Activated CD8-positive, alpha-beta memory T cell treated with anti-CD3 and anti-CD28 coated beads for 36 hours (primary cell): ENCODE measurements at regions not wholly inside any gene's neighbourhood (a gene's known extent, or its start where the extent isn't known, plus 50 kb on each side); places are given as distances from the start of the nearest gene placed in this dataset.
"Not testable (repeated sequence)": the region's sequence is repeated elsewhere in the genome, so short reads cannot be mapped to it uniquely, and the experiment has no call there.

Experiments used
- CTCF ChIA-PET: fragments of 350-600 bp; sonication (Branson Sonifier 250); formaldehyde crosslinking; loops from one replicate; lab custom pipeline; 2021; ENCODE audit warnings: antibody characterized with exemption; lab: Charles Lee
- POLR2A ChIA-PET: fragments of 350-600 bp; sonication (Branson Sonifier 250); formaldehyde crosslinking; loops from one replicate; lab custom pipeline; 2021; ENCODE audit warnings: antibody characterized with exemption; lab: Charles Lee

GRCh38 chrX:113274791-113275190 lies 434.2 kb upstream of the AMOT start:
- ChIA-PET CTCF (no interaction called here), POLR2A (no interaction called here)

DNA sequence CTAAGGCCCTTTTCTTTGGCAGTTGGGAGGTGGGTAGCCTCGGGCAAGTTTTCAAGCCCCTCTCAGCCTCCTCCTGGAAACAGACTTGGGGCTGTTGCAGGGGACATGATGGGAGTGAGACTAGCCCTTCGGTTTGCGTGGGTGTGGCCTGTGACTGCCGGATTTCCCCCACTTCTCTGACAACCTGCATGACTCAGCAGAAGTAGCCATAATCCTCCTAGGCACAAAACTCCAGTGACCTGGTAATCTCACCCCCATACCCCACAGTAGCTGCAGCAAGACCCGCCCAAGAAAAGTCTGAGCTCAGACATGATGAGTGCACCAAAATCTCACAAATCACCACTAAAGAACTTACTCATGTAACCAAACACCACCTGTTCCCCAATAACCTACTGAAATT lies 433.7 kb upstream of the AMOT start:
- CTCF ChIA-PET = no interaction called here
- POLR2A ChIA-PET = no interaction called here

GRCh38 chrX:113269203-113269602 lies 428.6 kb upstream of the AMOT start:
- CTCF ChIA-PET = no interaction called here
- POLR2A ChIA-PET = no interaction called here

DNA sequence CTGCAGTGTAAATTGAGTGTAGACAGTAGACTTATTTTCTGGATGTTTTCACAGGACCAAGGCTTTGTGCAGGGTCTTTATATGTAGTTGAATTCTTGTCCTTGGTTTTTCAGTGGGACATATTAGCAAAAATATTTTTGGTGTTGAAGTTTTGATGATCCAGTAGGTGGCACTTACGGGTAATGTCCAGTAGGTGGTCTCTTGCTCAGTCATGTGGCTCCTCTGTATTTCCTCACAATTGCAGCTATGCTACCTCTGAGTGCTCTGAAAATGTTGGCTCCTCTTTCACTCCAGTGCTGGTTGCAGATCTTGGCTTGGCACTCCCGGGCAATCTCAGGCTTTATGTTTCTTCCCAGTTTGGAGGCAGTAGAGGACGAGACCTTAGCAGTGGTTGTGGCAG lies 419.8 kb upstream of the AMOT start:
- POLR2A ChIA-PET = no interaction called here
- CTCF ChIA-PET = no interaction called here

- ChIA-PET CTCF (no interaction called here), POLR2A (no interaction called here)
Measured at GRCh38 chrX:113222305-113222704, 381.7 kb upstream of the AMOT start.

DNA sequence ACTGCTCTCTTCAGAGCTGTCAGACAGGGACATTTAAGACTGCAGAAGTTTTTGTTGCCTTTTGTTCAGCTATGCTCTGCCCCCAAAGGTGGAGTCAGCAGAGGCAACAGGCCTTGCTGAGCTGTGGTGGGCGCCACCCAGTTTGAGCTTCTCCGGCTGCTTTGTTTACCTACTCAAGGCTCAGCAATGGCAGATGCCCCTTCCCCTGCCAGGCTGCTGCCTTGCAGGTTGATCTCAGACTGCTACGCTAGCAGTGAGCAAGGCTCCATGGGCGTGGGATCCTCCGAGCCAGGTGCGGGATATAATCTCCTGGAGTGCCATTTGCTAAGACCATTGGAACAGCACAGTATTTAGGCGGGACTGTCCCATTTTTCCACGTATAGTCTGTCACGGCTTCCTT lies 371.4 kb upstream of the AMOT start:
- ChIA-PET POLR2A (no interaction called here), CTCF (no interaction called here)

DNA sequence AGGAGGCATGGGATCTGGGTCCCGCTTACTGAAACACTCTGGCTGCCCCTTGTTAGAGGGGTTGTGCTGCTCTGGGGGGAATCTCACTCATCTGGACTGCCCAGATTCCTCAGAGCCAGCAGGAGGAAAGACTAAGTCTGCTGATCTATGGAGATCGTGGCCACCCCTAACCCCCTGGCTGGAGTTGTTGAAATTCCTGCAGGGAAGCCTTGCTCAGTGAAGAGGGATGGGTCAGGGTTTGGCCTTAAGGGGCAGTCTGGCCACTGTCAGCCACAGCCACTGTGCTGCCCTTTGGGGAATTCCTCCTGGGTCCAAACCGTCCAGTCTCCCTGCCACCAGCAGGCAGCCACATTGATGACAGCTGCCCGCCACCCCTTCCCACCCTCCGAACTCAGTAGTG lies 362.0 kb upstream of the AMOT start:
- POLR2A ChIA-PET = no interaction called here
- CTCF ChIA-PET = no interaction called here

DNA sequence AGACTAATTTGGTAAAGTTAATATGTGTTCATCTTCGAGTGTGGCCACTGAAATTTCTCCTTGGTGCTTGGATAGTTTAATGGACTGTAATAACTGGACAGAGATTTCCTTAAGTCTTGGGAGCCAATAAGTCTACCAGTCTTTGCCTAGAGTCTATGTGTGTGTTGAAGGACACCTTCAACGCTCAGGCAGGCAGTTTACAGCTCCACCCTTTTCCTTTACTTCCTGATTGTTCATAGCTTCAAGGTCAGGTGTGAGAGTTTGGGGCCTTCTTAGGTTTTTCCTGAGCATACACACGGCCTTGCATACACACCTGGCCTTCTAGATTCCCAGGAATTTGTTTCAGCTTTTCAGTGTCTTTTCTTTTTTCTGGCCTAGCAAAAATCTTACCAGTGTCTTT lies 355.3 kb upstream of the AMOT start:
- CTCF ChIA-PET = no interaction called here
- POLR2A ChIA-PET = no interaction called here

DNA sequence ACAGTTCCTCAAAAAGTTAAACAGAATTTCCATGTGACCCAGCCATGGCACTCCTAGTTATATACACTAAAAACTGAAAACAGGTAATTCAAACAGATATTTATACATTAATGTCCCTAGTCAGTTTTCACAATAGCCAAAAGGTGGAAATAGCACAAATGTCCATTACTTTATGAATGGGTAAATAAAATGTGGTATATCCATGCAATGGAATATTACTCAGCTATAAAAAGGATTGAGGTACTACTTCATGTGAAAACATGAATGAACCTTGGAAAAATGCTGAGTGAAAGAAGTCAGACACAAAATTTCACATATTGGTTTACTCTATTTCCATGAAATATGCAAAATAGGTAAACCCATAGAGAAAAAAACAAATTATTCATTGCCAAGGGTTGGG lies 351.8 kb upstream of the AMOT start:
- CTCF ChIA-PET = no interaction called here
- POLR2A ChIA-PET = no interaction called here

- POLR2A ChIA-PET = no interaction called here
- CTCF ChIA-PET = no interaction called here
Measured at GRCh38 chrX:113157496-113157895, 316.9 kb upstream of the AMOT start.

- CTCF ChIA-PET, POLR2A ChIA-PET: not testable (repeated sequence)
Measured at GRCh38 chrX:113154315-113154714, 313.7 kb upstream of the AMOT start.

DNA sequence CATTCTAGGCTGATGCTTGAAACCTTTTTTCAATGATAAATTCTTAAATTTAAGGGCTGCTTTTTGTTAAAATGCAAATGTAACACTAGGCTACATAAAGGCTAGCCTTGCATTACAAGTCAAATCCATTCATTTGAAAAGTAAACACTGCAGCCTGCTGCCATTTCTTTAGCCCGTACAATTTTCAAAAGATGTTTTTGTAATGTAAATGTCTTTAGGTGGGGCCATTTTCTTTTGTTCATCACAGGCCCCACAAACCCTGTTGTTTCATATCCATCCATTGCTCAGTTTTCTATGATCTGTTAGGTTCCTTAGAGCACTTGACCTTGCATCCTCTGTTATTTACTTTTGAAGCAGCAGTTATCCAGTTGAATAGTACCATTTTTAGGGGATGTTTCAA lies 296.2 kb upstream of the AMOT start:
- ChIA-PET POLR2A (no interaction called here), CTCF (no interaction called here)

DNA sequence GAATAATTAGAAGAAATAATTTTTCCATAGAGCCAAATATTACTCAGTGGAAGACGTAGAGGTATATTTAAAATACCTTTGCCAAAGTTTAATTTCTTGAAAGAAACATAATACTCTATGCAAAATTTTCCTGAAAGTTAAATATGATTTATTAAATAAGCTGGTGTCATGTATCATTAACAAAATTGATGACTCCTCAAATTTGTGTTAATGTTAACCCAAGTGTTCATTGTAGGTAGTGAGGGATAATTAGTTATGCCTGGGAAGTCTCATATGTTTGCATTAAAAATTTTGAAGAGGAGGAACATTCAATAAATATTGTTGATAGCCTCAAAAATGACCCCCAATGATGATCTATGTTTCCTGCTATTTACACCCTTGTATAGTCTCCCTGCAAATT lies 292.7 kb upstream of the AMOT start:
- CTCF ChIA-PET = no interaction called here
- POLR2A ChIA-PET = no interaction called here

DNA sequence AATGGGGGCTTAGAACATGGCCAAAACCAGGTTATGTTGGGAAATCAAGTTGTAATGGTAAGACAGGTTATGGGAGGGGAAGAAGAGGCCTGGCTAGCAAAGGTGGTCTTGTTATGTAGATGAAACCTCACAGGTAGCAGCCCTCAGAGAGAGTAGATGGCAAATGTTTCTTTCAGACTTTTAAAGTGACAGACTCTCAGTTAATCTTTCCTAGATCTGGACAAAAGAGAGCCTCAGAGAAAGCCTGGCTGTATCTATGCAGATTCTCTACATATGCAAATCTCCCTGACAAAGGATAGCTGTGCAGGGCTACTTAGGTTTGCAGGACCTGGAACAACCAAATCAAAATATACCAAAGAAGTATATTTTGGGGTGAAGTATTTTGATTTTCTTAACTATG lies 284.1 kb upstream of the AMOT start:
- ChIA-PET POLR2A (no interaction called here), CTCF (no interaction called here)

DNA sequence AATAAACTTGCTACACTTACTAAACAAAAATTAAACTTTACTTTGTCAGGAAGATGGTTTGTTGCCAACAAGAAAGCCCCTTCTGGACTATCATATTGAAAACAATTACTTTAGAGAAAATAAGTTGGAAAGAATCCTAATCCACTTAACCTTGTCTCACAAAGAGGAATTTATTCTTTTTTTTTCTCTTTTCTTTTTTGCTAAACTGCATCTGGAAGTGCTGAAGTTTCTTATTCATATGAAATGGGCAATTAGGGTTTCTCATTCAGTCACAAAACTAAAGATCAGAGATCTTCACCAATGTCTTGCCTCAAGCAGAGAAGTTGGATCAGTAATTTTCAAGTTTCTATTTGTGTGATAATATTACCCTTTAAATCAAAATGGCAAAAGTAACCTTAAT lies 234.9 kb upstream of the AMOT start:
- ChIA-PET POLR2A (no interaction called here), CTCF (no interaction called here)

GRCh38 chrX:113059714-113060113 lies 219.1 kb upstream of the AMOT start:
- CTCF ChIA-PET = no interaction called here
- POLR2A ChIA-PET = no interaction called here

DNA sequence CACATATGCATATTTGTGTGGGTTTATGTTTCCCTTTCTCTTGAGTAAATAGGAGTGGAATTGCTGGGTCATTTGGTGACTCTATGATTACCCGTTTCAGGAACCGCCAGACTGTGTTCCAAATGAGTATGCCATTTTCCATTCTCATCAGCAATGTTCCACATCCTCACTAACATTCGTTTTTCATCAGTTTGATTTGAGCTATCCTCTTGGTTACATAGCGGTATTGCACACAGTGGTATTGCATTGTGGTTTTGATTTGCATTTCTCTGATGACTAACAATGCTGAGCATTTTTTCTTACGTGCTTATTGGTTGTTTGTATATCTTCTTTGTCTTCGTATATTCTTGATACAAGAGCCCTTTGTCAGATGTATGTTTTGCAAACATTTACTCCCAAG lies 218.0 kb upstream of the AMOT start:
- ChIA-PET CTCF (no interaction called here), POLR2A (no interaction called here)

DNA sequence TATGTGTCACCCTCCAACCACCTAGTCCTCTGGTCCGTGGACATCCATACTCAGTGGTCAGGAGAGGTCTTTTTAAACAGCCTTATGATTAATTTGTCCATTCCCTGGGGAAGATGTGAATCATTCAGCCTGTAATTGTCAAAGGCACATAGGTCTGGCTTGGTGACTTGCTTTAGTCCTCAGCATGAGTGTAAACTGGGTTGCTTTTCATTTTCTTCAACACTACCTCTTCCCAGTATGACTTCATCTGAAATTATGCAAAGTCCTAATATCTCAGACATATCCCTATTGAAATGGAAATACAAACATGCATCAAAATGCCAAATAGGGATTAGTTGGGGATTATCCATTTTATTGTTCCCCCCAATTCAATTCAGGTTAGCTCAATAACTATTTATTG lies 208.3 kb upstream of the AMOT start:
- ChIA-PET CTCF (no interaction called here), POLR2A (no interaction called here)

DNA sequence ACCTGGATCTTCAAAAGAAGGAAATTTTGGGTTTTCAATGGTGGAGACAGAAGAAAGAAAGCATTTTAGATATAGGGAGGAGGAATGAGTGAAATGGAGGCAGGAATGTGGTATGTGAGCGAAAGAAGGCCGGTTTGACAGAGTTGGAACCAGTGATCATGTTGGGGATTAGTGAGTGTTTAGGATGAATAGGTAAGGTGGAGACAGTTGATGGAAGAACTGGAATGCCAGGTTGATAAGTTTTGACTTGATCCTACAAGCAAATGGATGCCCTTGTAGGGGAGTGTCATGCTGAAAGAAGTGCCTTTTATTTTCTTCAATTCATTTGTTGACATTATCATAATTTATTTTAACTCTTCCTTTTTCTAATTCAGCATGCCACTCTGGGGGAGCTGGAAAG lies 207.8 kb upstream of the AMOT start:
- POLR2A ChIA-PET = no interaction called here
- CTCF ChIA-PET = no interaction called here

DNA sequence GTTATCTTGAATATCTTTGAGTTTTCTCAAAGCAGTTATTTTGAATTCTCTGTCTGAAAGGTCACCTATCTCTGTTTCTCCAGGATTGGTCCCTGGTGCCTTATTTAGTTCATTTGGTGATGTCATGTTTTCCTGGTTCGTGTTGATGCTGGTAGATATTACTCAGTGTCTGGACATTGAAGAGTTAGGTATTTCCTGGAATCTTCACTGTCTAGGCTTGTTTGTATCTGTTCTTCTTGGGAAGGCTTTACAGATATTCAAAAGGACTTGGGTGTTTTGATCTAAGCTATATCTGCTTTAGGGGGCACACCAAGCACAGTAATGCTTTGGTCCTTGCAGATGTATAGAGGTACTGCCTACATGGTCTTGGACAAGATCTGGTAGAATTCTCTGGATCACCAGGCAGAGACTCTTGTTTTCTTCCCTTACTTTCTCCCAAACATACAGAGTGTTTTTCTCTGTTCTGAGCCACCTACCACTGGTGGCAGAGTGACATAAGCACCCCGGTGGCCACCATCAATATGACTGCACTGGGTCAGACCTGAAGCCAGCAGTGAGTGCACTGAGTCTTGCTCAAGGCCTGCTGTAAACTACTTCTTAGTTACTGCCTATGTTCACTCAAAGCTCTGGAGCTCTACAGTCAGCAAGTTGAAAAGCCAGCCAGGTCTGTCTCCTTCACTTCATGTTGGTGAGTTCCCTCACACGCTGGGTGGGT lies 193.5 kb upstream of the AMOT start:
- CTCF ChIA-PET = no interaction called here
- POLR2A ChIA-PET = no interaction called here

DNA sequence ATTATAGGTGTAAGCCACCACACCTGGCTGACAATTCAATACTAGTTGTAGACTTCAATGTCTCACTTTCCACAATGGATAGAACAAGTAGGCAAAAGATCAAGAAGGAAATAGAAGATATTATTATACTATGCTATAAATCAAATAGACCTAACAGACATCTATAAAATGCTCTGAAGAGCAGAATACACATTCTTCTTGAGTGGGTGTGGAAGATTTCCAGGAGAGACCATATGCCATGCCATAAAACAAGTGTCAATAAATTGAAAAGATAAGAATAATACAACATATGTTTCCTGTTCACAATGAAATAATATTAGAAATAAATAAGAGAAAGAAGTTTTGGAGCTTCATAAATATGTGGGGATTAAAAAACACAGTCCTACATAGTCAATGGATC lies 179.3 kb upstream of the AMOT start:
- ChIA-PET CTCF (no interaction called here), POLR2A (no interaction called here)

GRCh38 chrX:113009837-113010236 lies 169.2 kb upstream of the AMOT start:
- CTCF ChIA-PET = no interaction called here
- POLR2A ChIA-PET = no interaction called here
